Sigmoid colon (tissue), 3 donors: ENCODE measurements at regions not wholly inside any gene's neighbourhood (a gene's known extent, or its start where the extent isn't known, plus 50 kb on each side); places are given as distances from the start of the nearest gene placed in this dataset.

Source experiments
- CTCF ChIP-seq, 4 experiments: fragments of 450-650 bp in 3 of 4; fragments of 200-600 bp in 1 of 4; IDR thresholded peaks; one replicate each; pipeline ENCODE4 v1.5.1; 2016 to 2019; ENCODE audit warnings: antibody characterized with exemption in 4 of 4, mild to moderate bottlenecking in 3 of 4, moderate library complexity in 2 of 4
- POLR2A ChIP-seq, 2 donors: fragments of 450-650 bp; IDR thresholded peaks; one replicate each; pipeline ENCODE4 v1.6.1; 2016; ENCODE audit warnings: antibody characterized with exemption in 2 of 2, mild to moderate bottlenecking in 2 of 2, moderate library complexity in 2 of 2

- no peak for TF ChIP-seq CTCF (IDR thresholded peaks at IDR 0.05)
- TF ChIP-seq POLR2A (IDR thresholded peaks at IDR 0.05) = no peak
Observed at GRCh38 chr2:104923665-104924064, 69.8 kb downstream of the POU3F3 start.
